Suprapubic skin (tissue), 4 donors: ENCODE measurements at regions not wholly inside any gene's neighbourhood (a gene's known extent, or its start where the extent isn't known, plus 50 kb on each side); places are given as distances from the start of the nearest gene placed in this dataset.
"Not testable (repeated sequence)": the region's sequence is repeated elsewhere in the genome, so short reads cannot be mapped to it uniquely, and the experiment has no call there.

ENCODE experiments used
- DNase-seq, 2 donors: peaks; one replicate each; pipeline ENCODE4 v3.0.0-alpha.2; 2019; ENCODE audit warnings: low spot score in 2 of 2
- H3K27ac ChIP-seq: fragments of 200-600 bp; sonication (generic); one replicate; pipeline ENCODE4 v1.5.1; 2019
- H3K27me3 ChIP-seq: fragments of 200-600 bp; sonication (generic); one replicate; pipeline ENCODE4 v1.5.1; 2019
- H3K36me3 ChIP-seq: fragments of 200-600 bp; sonication (generic); one replicate; pipeline ENCODE4 v1.5.1; 2019
- H3K4me1 ChIP-seq: fragments of 200-600 bp; sonication (generic); one replicate; pipeline ENCODE4 v1.5.1; 2019
- H3K4me3 ChIP-seq: fragments of 200-600 bp; sonication (generic); one replicate; pipeline ENCODE4 v1.5.1; 2019; ENCODE audit warnings: mild to moderate bottlenecking
- H3K9me3 ChIP-seq: fragments of 200-600 bp; sonication (generic); one replicate; pipeline ENCODE4 v1.5.1; 2019
- EP300 ChIP-seq: sonication (generic); formaldehyde crosslinking; IDR thresholded peaks from one replicate; pipeline ENCODE4 v1.6.1; 2017; ENCODE audit warnings: antibody characterized with exemption
- POLR2A ChIP-seq, 2 donors: fragments of 450-650 bp; IDR thresholded peaks; one replicate each; pipeline ENCODE4 v1.6.1; 2017; ENCODE audit warnings: antibody characterized with exemption in 2 of 2, mild to moderate bottlenecking in 2 of 2, moderate library complexity in 2 of 2
- POLR2AphosphoS5 ChIP-seq, 3 donors: sonication (generic); formaldehyde crosslinking; IDR thresholded peaks; one replicate each; pipeline ENCODE4 v1.6.1; 2017; ENCODE audit warnings: antibody characterized with exemption in 3 of 3
- WGBS: methylation state at CpG from one replicate; pipeline ENCODE4 v1.1.5; 2018; 5-methylcytosine and 5-hydroxymethylcytosine counted together
- TF ChIP-seq, protein P1 (sequence below), 2 donors: fragments of 200-600 bp in 1 of 2; fragments of 450-650 bp in 1 of 2; sonication (generic) in 1 of 2; IDR thresholded peaks; one replicate each; pipeline ENCODE4 v1.5.1; 2016 to 2019; ENCODE audit warnings: antibody characterized with exemption in 2 of 2, mild to moderate bottlenecking in 1 of 2, moderate library complexity in 1 of 2

DNA sequence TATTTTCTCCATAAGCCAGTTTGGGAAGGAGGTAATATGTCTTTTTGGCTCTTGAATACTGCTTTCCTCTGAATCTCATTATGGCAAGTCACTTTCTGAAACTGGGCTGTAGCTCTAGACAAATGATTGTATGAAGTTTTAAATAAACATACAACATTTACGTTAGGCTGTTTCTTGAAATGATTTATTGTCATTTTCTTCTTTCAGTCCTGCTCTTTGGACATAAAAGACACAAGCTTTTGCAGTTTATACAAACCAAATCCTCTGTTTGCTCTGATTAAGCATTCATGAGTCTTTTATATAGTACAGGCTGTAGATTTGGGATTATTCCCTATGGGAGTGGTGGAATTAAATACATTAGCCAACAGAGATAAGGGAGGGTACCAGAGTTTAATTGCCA is 139.7 kb downstream of the CEP120 start:
- H3K27ac ChIP-seq: no peak overlapping the region
- TF ChIP-seq POLR2AphosphoS5 (IDR thresholded peaks at IDR 0.05) (no peak), POLR2A (IDR thresholded peaks at IDR 0.05) (no peak), EP300 (no peak)
- TF ChIP-seq, protein P1, sequence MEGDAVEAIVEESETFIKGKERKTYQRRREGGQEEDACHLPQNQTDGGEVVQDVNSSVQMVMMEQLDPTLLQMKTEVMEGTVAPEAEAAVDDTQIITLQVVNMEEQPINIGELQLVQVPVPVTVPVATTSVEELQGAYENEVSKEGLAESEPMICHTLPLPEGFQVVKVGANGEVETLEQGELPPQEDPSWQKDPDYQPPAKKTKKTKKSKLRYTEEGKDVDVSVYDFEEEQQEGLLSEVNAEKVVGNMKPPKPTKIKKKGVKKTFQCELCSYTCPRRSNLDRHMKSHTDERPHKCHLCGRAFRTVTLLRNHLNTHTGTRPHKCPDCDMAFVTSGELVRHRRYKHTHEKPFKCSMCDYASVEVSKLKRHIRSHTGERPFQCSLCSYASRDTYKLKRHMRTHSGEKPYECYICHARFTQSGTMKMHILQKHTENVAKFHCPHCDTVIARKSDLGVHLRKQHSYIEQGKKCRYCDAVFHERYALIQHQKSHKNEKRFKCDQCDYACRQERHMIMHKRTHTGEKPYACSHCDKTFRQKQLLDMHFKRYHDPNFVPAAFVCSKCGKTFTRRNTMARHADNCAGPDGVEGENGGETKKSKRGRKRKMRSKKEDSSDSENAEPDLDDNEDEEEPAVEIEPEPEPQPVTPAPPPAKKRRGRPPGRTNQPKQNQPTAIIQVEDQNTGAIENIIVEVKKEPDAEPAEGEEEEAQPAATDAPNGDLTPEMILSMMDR (IDR thresholded peaks at IDR 0.05): no peak

DNA sequence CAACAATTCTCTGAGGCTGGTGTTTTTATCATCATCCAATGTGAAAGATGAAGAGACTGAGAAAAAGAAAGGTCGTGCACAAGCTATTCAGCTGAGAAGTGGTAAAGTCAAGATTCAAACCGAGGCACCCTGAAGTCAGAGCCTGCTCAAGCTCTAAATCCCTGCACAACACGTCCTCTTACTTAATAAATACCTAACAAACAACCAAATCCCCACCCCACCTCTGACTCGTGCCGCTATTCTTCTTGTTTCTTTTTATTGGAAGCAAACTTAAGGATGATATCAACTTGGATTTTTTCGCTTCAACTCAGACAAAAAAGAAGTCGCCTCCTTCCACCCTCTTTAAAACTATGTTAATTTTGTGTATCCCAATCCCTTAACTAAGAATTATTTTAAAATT is 140.2 kb downstream of the CEP120 start:
- Histone ChIP-seq H3K36me3 (no peaks in the 10 kb centered on the region), H3K27ac (no peak overlapping the region), H3K4me3 (no peak overlapping the region), H3K9me3 (no peaks in the 10 kb centered on the region), H3K27me3 (peaks cover 28% of the 10 kb centered on the region), H3K4me1 (peaks cover 8% of the 10 kb centered on the region)
- WGBS: 50% methylated on average over 7 of the region's 7 CpGs
- no peak for DNase-seq
- TF ChIP-seq, protein P1 (IDR thresholded peaks at IDR 0.05): no peak
- TF ChIP-seq POLR2AphosphoS5 (IDR thresholded peaks at IDR 0.05): no peak
- TF ChIP-seq POLR2A (IDR thresholded peaks at IDR 0.05): no peak
- TF ChIP-seq EP300: no peak

More for the DNA sequence above, 139.7 kb downstream of the CEP120 start:
- WGBS: 66% methylated on average over 1 of the region's 1 CpG
- no peak overlapping the region for H3K4me3 ChIP-seq
- H3K36me3 ChIP-seq: no peaks in the 10 kb centered on the region
- no peak for DNase-seq
- H3K4me1 ChIP-seq: peaks cover 8% of the 10 kb centered on the region
- H3K9me3 ChIP-seq: no peaks in the 10 kb centered on the region
- peaks cover 28% of the 10 kb centered on the region for H3K27me3 ChIP-seq

DNA sequence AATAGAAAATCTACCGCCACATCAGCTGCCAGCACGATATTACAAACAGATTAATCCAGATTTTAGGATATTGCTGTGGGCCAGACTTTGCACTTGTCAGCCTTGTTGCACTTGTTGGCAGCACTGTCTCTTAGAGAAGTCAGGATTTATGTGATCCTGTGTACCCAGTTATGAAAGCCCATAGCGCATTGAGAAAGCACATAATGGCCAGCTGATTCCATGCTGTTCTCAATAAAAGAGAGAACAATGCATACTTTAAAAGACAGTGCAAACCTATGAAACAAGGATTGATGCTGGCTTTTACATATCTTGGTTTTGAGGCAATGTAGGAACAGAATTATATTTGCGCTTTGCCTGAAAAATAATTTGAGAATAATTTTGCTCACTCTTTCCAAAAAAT is 140.8 kb downstream of the CEP120 start:
- TF ChIP-seq POLR2AphosphoS5 (IDR thresholded peaks at IDR 0.05): no peak
- TF ChIP-seq EP300: no peak
- no peak for TF ChIP-seq POLR2A (IDR thresholded peaks at IDR 0.05)
- TF ChIP-seq, protein P1 (IDR thresholded peaks at IDR 0.05): no peak
- H3K9me3 ChIP-seq: no peaks in the 10 kb centered on the region
- H3K27me3 ChIP-seq: peaks cover 28% of the 10 kb centered on the region
- H3K36me3 ChIP-seq: no peaks in the 10 kb centered on the region
- WGBS: 85% methylated on average over 4 of the region's 4 CpGs
- no peak overlapping the region for H3K27ac ChIP-seq
- DNase-seq: no peak
- H3K4me3 ChIP-seq: no peak overlapping the region
- peaks cover 8% of the 10 kb centered on the region for H3K4me1 ChIP-seq

DNA sequence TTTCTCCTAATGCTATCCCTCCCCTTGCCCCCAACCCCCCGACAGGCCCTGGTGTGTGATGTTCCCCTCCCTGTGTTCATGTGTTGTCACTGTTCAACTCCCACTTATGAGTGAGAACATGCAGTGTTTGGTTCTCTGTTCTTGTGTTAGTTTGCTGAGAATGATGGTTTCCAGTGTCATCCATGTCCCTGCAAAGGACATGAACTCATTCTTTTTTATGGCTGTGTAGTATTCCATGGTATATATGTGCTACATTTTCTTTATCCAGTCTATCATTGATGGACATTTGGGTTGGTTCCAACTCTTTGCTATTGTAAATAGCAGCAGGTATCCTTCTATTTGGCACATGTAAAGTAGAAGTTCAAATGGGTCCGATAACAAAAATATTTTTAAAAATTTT is 142.3 kb downstream of the CEP120 start:
- not testable (repeated sequence) for DNase-seq, H3K36me3 ChIP-seq, H3K27ac ChIP-seq, H3K4me3 ChIP-seq, H3K9me3 ChIP-seq, H3K4me1 ChIP-seq
- H3K27me3 ChIP-seq: peaks cover 16% of the 10 kb centered on the region
- WGBS: 98% methylated on average over 2 of the region's 2 CpGs

DNA sequence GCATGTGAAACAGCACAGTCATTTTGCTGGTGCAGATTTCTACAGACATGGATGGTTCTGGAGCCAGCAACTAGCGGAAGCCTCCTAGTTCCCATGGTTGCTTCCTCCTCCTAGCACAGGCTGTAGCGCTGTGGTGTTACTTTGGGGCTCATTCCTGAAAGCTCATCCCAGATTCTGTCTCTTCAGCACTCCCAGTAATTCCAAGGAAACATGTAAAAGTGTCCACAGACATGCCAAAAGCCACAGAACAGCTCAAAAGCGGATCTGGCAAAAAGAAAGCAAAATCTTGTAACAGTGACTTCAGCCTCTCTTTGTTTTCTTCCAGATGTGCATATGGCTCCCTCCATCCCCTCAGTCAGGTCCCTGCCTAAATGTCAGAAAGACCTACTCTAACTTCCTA is 144.1 kb downstream of the CEP120 start:
- 69% methylated on average over 3 of the region's 3 CpGs for WGBS
- H3K4me3 ChIP-seq: no peak overlapping the region
- peaks cover 4% of the 10 kb centered on the region for H3K4me1 ChIP-seq
- H3K27me3 ChIP-seq: peaks cover 3% of the 10 kb centered on the region
- H3K27ac ChIP-seq: no peak overlapping the region
- no peak for DNase-seq
- TF ChIP-seq POLR2AphosphoS5 (IDR thresholded peaks at IDR 0.05) (no peak), EP300 (no peak), POLR2A (IDR thresholded peaks at IDR 0.05) (no peak)
- TF ChIP-seq, protein P1 (IDR thresholded peaks at IDR 0.05): no peak
- H3K36me3 ChIP-seq: no peaks in the 10 kb centered on the region
- no peaks in the 10 kb centered on the region for H3K9me3 ChIP-seq

DNA sequence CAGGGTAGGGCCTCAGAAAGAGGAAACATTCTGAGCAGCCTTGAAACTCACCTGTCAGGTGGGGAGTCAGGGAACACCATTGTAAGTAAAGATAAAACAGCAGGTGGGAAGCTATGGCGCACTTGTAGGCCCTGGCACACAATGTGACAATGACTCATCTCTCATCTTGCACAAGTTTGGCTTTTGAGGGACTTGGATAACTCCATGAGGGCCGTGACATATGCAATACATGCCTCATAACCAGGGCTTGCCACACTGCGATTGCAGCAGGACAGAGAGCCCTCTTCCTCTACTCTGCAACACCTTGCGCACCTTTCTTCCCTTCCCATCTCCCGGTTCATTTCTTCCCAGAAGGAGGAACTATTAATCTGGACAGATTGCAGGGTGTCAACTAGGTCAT is 144.9 kb downstream of the CEP120 start:
- no peaks in the 10 kb centered on the region for H3K9me3 ChIP-seq
- no peaks in the 10 kb centered on the region for H3K36me3 ChIP-seq
- TF ChIP-seq EP300: no peak
- no peak for TF ChIP-seq POLR2AphosphoS5 (IDR thresholded peaks at IDR 0.05)
- TF ChIP-seq, protein P1 (IDR thresholded peaks at IDR 0.05): no peak
- no peak for TF ChIP-seq POLR2A (IDR thresholded peaks at IDR 0.05)
- no peak for DNase-seq
- H3K4me1 ChIP-seq: peaks cover 4% of the 10 kb centered on the region
- H3K4me3 ChIP-seq: no peak overlapping the region
- no peak overlapping the region for H3K27ac ChIP-seq
- 86% methylated on average over 5 of the region's 5 CpGs for WGBS
- no peaks in the 10 kb centered on the region for H3K27me3 ChIP-seq
